DMS114 treated with DMSO at 0.1 percent for 48 hours (cell line): ENCODE measurements at regions not wholly inside any gene's neighbourhood (a gene's known extent, or its start where the extent isn't known, plus 50 kb on each side); places are given as distances from the start of the nearest gene placed in this dataset.

ENCODE experiments used
- DNase-seq: peaks from one replicate; lab custom pipeline; 2025; ENCODE audit not compliant: unreplicated experiment; lab: John Stamatoyannopoulos, UW

DNA sequence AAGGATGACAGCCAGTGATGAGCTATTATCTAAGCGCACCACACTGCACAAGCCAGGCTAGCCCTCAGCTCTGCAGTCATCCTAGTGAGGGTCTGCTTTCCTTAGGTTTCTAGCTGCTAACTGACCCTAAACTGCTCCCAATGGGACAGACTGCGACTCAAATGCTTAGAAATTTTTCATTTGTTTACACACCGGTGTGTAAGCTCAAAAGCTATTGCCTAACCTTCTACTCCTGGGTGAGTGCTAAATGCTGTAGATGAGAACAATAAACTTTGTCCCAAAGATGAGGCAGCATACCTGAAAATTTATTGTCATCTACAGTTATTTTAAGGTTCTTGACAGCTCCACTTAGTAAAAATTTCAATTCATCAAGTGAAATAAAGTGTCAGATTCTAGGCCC lies 311.4 kb downstream of the TMEM167A start:
- no peak for DNase-seq

- no peak for DNase-seq
Measured at GRCh38 chr5:82760856-82761255, 316.3 kb downstream of the TMEM167A start.

DNA sequence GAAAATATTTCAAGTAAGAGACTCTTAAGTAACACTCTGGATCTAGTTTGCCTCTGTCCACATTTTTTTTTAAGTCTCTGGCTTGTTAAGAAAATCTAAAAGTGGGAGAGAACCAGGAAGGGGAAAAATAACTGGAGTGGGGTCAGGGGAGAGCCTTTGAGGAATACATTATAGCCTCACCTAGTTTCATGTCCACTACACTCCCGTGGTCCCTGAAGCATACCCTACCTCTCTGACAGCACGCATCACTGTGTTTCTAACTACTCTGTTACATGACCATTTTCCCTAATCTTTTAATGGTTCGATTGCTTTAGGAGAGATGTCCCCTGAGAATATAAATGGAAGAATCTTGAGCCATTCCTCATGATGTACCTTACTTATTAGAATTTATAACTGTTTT lies 318.3 kb downstream of the TMEM167A start:
- no peak for DNase-seq

DNA sequence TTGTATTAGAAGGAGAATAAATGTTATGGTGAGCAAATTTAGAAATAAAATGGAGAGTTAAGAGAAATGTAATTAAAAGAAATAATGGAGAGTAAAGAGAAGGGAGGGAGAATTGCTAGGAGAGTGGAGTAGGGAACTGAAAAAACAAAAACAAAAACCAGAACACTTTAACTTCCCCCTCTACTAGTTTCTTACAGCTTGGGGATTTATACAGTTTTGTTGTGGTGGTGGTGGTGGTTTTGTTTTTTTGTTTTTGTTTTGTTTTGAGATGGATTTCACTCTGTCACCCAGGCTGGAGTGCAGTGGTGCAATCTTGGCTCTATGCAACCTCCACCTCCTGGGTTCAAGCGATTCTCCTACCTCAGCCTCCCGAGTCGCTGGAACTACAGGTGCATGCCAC lies 322.4 kb downstream of the TMEM167A start:
- no peak for DNase-seq

DNA sequence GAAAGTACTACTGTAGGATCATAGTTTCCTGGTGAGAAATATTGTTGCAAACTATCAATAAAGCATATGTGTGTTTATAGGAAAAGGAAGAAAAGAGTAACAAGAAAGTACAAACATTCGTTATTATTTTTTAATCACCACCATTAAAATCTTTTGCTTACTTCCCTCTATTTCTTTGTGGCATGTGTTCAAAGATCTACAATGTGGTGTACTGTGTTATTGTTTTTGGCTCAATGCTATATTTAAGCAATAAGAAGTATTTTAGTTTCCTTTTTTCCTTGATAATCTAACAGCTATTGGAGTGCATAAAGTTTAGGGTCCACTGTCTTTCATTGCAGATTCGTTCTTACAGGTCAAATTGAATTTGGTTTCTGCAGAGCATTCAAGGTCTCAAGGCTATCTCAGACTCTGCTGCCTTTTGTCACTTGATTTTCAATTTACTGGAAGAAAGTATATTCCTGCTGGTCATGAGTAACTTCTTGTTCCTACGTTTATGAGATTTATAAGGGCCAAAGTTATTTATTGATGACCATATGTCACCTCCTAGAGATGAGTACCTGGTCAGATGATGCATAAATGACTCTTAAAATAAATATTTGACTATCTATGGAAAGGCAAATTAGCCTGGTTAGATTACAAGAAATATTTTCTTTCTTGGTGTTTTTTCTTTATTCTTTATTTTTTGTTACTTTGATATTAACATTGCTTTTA lies 323.0 kb downstream of the TMEM167A start:
- DNase-seq: no peak

DNA sequence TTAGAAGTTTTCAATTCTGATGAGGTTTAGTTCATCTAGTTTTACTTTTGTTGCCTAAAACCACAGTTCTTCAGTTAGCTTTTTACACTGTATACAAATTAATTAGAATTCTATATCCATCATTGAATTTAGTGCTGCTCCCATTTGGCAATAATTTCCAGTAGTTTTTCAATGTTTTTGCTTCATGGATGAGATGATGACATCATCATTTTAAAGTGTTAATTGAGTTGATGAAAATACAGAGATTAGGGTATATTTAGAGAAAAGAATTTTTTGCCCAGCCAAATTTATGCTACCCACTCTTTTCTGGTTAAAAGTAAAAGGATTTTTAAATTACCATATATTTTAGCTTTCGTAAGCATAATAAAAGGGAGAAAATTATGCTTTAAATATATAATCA lies 323.8 kb downstream of the TMEM167A start:
- no peak for DNase-seq

DNA sequence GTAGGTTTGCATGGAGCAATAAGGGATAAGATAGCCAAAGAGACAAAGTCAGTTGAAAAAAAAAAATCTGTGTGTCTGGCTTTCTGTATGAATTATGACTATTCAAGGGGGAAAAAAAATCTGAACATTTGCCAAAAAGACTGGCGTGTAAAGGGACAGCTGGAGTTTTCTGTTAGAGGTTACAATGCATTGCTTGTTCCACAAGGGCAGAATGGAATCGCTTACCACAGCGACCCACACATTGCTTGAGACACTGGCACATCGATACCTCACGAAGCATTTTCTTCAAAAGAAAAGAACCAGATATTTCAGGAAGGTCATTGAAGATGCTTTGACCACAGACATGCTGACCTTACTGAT lies 327.8 kb downstream of the TMEM167A start:
- no peak for DNase-seq

DNA sequence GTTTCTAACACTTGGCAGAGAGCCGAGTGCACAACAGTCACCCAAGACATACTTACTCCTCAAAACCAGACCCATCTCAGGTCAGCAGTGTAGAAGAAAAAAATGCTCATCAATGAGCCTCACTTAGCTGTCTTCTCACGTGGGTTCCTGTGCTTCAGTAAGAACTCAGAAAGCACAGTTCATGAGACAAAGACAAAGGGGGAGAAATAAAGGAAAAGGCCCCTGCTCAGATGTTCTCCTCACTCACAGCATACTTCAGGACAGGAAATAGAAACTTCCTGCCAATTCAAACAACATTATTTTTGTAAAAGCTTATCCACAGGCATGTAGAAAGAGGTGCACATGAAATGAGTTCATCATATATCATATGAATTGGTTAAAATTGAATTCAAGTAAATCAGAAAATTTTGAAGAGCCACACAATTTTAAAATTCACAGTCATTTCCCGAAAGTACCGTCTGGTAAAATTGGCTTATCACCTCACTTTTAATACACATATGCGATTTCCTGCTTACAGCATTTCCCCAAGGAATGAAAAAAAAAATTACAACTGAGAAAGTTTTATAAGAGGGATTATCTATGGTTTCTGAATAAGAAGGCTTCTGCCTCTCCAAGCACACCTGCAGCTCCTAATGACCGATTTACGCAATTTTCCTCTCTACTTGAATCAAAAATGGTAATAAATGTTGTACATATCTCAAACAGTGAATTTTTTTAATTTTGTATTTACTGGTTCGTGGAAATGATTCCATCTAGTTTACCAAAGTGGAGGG lies 328.3 kb downstream of the TMEM167A start:
- no peak for DNase-seq

GRCh38 chr5:82747986-82748385 lies 329.2 kb downstream of the TMEM167A start:
- DNase-seq: no peak

- DNase-seq: no peak
Measured at GRCh38 chr5:82745016-82745415, 332.2 kb downstream of the TMEM167A start.

GRCh38 chr5:82738681-82739269 lies 338.4 kb downstream of the TMEM167A start:
- DNase-seq: no peak

GRCh38 chr5:82735160-82735789 lies 341.9 kb downstream of the TMEM167A start:
- no peak for DNase-seq

DNA sequence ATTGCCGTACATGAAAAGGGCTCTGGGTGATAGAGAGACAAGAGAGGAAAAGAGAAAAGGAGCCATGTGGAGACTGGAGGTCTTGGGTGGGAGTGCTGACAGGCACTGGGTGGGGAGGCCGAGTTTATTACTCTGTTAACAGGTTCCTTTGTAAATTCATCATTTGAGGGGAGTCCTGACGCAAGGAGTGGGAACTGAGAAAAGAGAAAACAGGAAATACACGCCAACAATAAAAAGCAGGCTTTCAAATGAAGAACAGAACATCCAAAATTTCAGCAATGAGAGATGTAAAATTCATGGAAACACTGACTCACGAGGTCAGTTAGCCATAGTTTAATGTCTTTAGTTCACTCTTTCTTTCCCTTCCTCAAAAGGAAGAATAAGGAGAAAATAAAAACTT lies 342.8 kb downstream of the TMEM167A start:
- no peak for DNase-seq

- DNase-seq: no peak
Measured at GRCh38 chr5:82730913-82731312, 346.3 kb downstream of the TMEM167A start.

- no peak for DNase-seq
Measured at GRCh38 chr5:82728926-82729702, 348.1 kb downstream of the TMEM167A start.

GRCh38 chr5:82723168-82723567 lies 354.0 kb downstream of the TMEM167A start:
- DNase-seq: no peak

DNA sequence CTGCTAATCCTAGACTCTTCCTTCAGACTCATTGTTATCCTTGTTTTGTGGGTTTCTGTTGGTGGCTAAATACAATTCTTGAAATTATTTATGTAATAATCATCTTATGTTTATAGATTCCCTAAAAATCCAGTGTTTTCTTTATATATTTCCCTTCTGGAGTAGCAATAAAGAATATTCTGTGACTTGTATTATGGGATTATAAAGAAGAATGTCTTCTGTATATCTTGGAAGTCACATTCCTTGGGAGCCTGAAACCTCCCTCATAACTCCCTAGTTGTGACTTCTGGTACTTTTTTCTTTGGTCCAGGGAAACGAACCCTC lies 356.1 kb downstream of the TMEM167A start:
- no peak for DNase-seq

GRCh38 chr5:82720213-82721086 lies 356.7 kb downstream of the TMEM167A start:
- no peak for DNase-seq

DNA sequence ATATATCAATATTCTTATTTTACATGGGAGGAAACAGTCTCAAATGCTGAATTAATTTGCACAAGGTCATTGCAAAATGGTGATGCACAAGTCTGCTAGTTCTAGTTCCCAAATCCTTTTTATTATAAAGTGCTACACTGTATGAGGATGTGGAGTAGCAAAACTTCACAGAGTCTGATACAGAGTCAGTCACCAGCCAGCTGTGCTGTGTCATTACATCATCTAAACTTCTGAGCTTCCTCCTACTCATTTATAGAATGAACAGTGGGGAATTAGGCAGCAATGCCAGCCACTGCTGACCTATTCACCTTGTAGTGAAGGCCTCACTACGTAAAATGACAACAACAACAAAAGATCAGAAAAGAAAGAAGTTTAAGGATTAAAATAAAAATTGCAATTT lies 357.8 kb downstream of the TMEM167A start:
- DNase-seq: no peak

DNA sequence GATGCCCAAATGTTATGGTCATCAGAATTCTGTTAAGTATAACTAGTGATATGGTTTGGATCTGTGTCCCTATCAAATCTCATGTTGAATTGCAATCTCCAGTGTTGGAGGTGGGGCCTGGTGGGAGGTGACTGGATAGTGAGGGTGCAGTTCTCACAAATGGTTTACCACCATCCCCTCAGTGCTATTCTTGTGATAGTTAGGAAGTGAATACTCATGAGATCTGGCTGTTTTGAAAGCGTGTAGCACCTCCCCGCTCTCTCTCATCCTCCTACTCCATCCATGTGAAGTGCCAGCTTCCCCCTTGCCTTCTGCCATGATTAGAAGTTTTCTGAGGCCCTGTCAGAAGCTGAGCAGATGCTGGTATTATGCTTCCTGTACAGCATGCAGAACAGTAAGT lies 359.5 kb downstream of the TMEM167A start:
- DNase-seq: no peak
